NCI-H69 (cell line): ENCODE measurements at regions not wholly inside any gene's neighbourhood (a gene's known extent, or its start where the extent isn't known, plus 50 kb on each side); places are given as distances from the start of the nearest gene placed in this dataset.
"Not testable (repeated sequence)": the region's sequence is repeated elsewhere in the genome, so short reads cannot be mapped to it uniquely, and the experiment has no call there.

Experiments
- DNase-seq: peaks from one replicate; lab custom pipeline; 2025; lab: John Stamatoyannopoulos, UW

DNA sequence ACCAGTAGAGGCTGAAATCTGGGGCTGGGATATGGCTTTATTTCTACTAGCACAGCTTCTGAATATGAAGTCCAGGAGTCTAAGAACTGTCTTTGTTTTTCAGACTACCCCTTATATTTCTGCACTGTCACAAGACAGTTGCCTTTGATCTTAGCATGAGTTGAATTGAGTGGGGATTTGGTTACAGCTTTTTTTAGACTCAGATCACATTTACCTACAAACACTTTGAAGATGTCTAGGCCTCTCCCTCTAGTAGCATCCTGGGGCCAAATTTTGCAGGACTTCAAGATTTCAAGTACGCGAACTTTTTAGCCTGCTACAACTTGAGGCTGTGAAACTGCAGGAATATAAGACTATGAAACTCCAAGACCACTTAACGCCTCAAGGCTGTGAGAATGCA is 240.2 kb downstream of the NEBL start:
- DNase-seq, result no peak

DNA sequence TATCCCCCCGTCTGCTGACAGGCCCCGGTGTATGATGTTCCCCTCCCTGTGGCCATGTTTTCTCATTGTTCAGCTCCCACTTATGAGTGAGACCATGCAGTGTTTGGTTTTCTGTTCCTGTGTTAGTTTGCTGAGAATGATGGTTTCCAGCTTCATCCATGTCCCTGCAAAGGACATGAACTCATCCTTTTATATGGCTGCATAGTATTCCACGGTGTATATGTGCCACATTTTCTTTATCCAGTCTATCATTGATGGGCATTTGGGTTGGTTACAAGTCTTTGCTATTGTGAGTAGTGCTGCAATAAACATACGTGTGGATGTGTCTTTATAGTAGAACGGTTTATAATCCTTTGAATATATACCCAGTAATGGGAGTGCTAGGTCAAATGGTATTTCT is 244.7 kb downstream of the NEBL start:
- DNase-seq, result not testable (repeated sequence)

DNA sequence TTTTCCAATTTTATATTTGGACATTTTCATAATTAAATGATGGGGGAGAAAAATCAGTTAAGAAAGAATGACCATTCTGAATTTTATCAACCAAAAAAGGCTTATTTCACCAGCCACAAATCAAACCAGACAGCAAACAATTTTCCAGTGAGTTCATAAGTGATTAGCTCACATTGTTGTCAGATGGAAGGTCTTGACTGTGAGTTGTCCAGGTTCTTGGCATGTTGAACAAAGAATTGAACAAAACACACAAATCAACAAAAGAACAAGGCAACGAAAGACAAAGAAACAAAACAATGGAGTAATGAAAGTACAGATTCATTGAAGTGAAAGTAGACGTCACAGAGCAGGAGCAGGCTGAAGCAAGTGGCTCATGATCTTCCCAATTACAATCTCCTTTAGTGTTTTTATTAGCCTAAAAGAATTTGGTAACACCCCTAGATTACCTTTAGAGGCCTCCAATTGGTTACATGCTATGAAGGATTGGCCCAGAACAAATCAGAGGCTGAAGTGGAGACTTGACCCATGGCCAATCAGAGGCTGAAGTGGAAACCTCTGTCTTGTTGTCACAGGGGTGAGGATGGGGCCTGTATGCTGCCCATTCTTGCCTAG is 248.7 kb downstream of the NEBL start:
- no peak for DNase-seq

DNA sequence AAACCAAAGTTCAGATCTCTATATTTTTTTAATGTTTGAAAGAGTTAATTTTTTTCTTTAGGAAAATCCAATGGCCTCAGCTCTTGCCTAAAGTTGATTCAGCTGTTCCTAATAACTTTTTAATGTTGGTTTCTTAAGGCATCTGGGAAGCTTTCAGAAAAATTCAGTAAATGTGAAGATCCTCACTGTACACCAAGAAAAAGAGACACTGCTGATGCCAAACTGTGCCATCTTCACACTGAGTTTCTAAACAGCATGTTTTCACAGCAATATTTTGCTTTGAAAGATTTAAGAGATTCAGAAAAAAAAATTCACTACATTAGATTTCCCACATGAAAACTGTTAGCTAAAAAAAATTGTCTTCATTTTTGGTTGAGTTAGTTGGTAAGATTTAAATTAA is 249.4 kb downstream of the NEBL start:
- DNase-seq, result no peak

DNA sequence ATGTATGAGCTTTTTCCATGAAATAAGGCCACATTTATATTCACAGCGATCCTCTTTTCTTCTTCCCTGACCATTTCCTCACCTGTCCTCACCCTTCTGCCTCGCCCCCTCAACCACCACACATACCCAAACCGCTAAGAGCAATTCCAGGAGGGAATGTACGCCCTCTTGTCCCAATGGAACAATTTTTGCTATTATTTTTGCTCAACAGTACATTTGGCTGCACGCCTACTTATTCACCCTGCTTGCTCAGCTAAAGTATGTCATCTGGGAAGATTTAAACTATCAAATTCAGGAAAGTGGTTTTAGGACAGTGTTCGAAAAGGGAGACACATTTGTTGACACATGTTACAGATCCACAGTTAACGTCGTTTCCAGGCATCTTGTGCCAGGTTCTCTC is 252.7 kb downstream of the NEBL start:
- DNase-seq, result no peak

DNA sequence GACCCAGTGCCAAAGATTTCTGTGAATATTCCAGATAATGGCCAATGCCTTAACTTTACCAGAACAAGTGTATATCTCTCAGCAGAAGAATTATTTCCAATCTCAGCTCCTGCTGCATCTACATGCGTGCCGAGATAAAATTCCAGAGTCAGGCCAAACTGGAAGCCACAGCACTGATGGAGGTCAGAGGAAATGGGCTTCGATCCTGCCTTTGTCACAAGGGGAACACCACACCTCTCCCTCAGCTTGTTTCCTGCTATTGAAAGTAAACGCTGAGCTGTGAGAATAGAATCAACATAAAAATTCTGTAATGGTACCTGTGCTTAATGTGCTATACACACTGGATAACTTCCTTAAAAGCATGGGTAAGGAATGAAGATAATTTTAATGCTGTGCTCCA is 255.5 kb downstream of the NEBL start:
- no peak for DNase-seq

DNA sequence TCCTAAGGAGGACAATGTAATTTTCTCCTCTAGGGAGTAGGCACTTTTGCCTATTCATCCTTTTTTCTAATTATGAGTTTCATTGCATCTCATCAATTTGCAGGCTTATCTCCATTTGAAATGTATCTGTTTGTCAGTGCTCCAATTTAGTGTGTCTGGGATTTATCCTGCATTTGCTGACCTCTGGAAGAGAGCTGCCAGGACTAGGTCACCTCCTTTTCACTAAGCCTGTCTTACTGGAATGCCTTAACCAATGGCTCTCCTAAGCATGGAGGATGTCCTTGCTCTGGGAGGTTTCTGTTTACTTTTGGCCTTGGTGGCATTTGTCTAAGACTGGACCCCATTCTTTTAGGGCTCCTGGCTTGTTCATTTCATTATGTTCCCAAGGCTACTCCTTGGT is 261.5 kb downstream of the NEBL start:
- no peak for DNase-seq

DNA sequence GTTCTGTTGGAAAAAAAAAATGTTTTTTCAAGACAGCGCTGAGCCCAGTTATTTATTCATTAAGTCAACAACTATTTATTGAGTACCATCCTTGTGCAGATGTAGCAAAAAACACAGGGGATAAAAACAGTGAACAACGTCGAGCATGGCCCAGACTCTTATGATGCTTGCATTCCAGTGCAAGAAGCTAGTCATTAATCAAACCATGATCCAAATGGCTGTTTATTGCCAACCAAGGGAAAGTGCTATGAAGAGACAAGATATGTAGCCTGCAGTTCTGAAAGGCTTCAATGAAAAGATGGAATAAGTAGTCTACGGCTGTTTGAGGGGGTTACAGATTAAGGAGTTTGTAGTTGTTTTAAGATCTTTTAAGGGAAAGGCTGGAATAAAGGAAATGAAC is 262.3 kb downstream of the NEBL start:
- no peak for DNase-seq

DNA sequence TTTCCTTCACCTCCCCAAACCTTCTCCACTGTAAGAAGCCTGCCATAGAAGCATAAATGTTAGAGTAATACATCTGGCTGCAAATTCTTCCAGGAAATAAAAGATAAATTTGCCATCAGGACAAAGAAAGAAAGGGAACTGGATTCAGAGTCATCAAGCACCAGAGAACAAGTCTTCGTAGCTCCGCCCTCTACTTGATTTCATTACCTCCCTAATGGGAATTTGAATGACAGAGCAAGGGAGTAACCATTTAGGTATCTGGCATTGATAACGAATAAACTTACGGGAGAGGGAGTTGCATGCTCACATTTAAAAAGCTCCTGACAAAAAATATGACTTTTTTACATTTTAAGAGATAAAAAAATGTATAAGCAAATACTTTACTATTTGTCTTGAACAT is 263.4 kb downstream of the NEBL start:
- DNase-seq, result no peak

DNA sequence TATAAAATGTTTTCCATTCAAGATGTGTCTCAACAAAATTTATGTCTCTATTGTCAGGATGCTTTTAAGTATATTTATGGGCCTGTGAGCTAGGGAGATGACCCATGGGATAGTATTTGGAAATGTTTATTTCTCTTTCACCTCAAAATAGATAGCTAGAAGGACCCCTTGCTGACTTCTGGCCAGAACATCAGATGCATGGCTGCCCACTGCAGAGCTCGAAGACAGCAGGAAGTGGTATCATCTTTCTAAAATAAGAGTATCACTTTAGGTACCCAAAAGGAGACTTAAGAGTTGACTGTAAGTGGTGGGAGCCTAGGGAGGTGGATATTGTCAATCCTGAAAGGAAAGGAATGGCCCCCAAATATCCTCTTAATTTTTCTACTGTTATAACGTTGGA is 264.4 kb downstream of the NEBL start:
- DNase-seq, result no peak

DNA sequence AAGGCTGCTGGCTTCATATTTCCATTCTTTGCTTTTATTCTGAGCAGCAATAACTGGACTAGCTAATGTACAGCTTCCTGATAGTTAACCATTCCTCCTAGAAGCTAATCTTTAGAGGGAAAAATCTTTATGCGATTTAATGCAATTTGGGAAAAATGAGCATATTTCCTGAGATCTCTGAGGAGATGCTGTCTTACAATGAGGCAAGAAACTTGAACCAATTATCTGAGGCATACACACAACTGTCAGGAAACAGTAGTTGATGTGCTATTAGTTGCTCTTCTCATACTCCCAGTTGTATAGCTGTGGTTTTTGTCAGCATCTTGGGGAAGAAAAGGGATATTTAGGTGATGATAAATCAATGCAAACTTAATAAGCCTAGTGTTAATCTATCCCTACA is 265.9 kb downstream of the NEBL start:
- DNase-seq, result no peak

DNA sequence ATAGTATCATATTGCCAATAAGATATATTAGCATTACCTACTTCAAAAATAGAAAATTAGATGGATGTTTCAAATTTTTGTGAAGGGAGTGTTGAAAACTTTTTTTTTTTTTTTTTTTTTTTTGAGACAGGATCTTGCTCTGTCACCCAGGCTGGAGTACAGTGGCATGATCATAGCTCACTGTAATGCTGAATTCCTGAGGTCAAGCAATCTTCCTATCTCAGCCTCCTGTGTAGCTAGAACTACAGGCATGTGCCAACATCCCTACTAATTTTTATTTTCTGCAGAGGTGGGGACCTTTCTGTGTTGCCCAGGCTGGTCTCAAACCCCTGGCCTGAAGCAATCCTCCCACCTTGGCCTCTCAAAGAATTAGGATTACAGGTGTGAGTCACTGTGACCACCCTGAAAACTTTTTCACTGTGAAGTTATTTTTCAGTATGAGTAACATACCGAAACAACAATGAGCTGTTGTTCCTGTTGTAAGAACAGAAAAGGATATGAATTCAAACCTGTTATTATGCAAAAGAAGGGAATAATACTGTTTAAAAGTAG is 266.9 kb downstream of the NEBL start:
- no peak for DNase-seq

DNA sequence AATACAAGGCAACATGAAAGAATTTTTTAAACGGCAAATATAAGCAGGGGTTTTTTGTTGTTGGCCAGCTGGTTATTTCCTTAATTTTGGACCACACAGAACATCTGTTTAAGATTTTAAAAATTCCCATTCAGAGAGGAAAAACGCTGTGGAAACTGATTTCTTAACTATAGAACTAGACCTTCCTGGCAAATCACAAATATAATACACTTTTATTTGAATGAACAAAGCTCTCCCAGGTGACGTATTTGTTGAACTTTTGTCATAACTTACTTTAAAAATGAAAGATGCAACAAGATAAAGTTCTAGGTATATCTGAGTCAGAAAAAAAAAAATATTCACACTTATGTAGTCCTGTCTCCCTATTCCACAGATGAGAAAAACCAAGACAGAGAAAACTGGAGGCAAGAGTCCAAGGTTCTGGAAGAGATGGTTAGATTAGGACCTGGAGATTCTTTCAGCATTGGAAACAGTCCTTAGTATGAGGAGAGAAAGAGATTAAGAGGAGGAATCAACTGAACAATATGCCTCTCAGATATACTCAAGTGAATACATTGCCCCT is 269.1 kb downstream of the NEBL start:
- no peak for DNase-seq

DNA sequence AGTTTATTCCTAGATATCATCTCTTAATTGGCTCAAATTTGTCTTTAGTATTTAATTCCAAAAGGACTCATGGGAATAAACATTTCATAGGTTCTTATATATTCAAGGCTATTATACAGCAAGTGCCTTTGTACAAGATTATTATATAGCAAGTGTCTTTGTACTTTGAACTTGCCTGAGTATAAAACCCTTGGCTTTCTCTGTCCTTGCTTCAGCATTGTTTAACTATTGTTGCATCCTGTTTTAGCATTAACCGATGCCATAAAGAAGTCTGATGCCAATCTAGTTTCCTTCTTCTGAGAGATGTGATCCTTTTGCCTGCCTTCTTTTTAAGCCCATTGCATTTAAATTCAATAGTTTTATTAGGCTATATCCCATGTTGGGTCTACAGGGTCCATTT is 270.0 kb downstream of the NEBL start:
- DNase-seq, result no peak

DNA sequence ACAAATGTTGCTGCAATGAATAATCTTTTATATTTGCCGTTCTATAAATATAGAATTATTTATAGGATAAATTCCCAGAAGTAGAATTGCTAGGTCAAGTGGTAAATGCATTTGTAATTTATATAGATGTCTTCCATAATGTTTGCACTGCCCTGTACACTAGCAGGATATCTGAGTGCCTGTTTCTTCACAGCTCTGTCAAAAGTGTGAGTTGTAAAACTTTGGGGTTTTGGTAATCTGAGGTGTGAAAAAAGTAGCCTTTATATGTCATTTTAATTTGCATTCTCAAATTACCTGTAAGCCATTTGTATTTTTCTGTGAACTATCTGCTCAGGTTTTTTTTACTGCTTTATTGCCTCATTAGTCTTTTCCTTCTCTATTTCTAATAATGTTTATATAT is 271.2 kb downstream of the NEBL start:
- no peak for DNase-seq

DNA sequence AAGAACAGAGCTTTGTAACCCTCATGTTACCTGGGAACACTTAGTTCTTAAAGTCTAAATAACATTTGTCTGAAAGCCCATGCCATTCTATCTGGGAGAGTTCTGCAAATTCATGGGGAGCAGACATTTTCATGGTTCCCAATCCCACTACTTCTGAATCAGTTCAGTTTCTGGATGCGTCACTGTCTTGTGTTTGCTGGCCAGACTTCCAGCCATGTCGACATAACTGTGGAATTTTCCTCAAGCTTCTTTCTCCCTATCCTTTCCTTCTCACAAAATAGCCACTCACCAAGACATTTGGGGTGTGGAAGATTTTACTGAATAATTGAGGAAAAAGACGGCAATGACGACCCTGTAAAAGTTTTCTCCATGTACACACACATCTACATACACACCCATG is 272.5 kb downstream of the NEBL start:
- DNase-seq, result no peak

DNA sequence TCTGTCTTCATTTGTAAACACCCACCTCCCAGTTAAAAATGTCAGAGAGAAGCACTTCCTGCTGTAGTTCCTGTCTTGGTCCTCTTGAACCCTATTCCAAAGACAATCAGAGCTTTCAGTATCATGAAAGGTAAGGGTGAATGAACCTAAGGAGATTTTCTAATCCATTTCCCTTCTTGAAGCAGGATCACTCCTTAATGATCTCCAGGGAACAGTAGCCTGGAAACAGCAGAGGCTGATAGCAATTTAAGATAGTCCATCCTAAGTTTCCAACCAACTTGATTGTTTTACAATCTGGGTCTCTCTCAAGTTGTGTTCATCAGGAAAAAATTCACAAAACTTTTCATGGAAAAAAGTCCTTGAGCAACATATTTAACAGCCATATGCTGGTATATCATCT is 273.6 kb downstream of the NEBL start:
- DNase-seq, result no peak

DNA sequence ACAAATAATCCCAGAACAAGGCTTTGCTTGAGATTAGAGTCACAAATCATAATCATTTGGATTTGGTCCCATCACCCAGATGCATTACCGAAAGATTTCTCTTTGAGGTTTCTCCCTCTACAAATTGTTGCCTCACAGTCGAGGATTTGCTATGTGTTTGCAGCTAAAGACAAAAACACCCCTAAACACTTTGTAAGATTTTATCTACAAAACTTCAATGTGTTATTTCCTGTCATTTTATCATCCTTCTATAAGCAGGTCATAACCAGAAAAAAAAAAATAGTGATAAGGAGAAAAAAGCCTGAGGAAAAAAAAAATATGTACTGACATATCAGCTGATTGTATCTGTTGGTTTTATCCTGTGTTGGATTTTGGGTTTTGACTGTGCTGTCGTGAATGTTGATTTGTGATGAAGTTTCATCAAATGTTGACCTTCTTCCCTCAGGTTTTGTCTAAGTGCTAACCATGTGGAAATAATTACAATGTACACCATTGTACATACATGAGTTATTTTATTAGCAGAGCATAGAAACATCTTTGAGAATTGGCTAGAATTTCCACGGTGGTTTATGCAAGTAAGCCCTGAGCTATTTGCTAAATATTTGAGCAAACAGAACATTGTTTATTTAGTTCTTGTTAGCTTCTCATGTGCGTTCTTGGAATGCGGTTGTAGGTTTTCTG is 274.4 kb downstream of the NEBL start:
- DNase-seq, result peak; percentile 86

DNA sequence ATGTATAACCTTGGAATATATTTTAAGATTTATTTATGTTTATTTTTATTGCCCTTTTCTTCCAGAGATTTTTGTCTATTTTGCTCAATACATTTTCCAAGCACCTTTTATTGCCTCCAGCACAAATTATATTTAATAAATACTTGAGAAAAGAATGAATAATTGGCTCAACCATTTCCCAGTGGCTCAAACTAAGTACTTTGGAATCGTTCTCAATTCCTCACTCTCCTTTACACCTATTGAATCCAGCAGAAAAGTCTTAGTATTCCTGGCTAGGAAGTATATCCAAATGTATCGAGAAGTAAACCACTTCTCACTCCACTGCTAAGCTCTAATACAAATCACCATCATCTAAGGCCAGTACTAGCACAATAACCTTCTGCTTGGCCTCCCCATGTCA is 276.1 kb downstream of the NEBL start:
- DNase-seq, result no peak

DNA sequence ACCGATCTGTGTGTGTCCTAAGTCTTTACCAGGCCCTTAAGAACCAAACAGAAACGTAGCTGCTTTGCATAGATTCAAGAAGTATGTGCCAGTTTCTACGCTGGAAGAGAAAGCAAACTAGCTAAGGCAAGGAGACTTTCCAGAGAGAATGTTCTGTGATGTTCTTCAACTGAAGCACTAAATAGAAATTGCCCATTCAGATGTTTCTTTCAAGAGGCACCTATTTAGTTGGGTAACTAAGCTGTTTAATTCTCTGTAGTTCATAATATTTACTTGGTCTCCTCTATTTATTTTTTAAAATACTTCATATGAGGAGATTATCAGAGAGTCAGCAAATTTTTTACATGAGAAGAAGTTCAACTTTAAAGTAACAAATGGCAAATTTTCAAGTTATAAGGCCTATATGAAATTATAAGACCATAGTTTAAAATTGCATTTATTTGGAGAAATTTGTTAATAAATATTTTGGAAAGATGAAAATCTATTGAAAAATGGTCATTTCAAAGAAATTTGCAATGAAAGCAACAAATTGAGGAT is 279.0 kb downstream of the NEBL start:
- no peak for DNase-seq

DNA sequence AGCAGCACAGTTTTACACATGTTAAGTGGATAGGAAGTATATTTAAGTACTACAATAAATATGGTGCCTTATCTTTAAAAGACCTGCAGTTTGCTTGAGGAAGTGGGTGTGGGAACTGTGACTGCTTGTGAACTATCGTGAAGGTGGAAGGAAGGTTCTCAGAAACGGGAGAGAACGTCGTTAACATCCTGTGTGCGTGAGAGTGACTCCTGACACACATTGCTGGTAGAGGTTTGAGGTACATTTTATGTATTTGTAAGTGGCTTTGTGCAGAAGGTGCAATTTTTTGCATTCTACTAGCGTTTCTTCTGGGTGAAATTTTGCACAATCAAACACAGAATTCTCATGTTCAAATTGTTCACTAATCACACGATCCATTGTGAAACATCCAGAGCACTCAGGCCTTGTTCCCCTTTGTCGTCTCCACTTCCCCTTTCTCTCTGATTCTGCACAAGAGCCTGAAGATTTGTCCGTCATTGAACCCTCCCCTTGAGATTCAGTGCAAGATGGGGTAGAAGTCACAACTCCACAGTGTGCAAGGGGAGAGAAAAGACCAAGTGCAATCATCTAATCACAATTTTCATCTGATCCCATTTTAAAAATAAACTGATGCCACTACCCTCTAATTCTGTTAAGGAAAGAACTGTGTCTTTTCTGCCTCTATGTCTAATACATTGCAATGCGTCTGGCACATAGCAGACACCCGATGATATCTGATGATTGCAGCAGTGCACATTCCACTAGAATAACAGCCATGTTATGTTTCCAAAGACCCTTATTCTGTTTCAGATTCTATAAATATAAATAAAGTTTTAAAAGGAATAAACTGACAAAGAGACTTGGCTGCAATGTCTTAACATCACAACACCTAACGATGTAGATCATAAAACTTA is 279.9 kb downstream of the NEBL start:
- no peak for DNase-seq

DNA sequence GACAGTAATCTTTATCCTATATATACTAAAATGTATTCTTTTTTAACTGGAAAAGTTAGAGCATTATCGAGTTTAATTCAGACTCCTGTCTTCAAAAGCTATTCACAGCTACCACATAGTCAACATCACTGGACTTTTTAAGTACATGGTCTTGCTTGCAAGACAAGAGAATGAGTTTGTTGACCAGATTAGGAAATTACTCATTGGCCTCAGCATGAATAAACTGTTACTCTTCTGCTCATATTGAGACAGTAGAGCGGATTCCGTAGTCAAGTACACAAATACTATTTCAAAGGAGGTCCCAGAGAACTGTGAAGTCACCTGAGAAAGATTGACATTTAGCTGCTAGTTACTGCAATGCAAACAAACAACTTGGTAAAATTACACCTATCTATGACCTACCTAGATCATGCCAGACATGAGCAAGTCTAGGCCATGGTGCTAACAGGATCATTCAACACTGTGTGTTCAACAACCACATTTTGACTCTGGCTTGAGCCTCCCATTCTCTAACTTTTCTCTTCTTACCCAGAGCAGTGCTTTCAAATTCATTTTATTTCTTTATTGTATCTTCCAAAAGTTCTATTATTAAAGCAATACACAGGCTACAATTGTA is 280.9 kb downstream of the NEBL start:
- no peak for DNase-seq
